Adipocyte (in vitro differentiated cells): ENCODE measurements at regions not wholly inside any gene's neighbourhood (a gene's known extent, or its start where the extent isn't known, plus 50 kb on each side); places are given as distances from the start of the nearest gene placed in this dataset.
A peak's percentile ranks its signal among the peaks of the same experiment; 100 is the strongest.

Source experiments
- DNase-seq: peaks from one replicate; pipeline ENCODE4 v3.0.0-alpha.2; 2015; ENCODE audit warnings: low read depth
- H3K27me3 ChIP-seq: replicated peaks from 2 replicates; pipeline ENCODE4 v1.7.0; 2013; ENCODE audit warnings: mild to moderate bottlenecking, low read length, moderate library complexity; ENCODE audit not compliant: control insufficient read depth, insufficient read depth
- H3K36me3 ChIP-seq: 2 replicates; pipeline ENCODE4 v1.7.0; 2013; ENCODE audit warnings: low read length, mild to moderate bottlenecking, moderate library complexity; ENCODE audit not compliant: control insufficient read depth, insufficient read depth, severe bottlenecking
- H3K4me1 ChIP-seq: 2 replicates; pipeline ENCODE4 v1.7.0; 2013; ENCODE audit warnings: mild to moderate bottlenecking, low read length, moderate library complexity; ENCODE audit not compliant: control insufficient read depth, insufficient read depth
- H3K4me3 ChIP-seq: 2 replicates; pipeline ENCODE4 v1.7.0; 2013; ENCODE audit warnings: mild to moderate bottlenecking, low read length, moderate library complexity
- H3K9ac ChIP-seq: 2 replicates; pipeline ENCODE4 v1.7.0; 2013; ENCODE audit warnings: mild to moderate bottlenecking, low read length, moderate library complexity
- H3K9me3 ChIP-seq: 2 replicates; pipeline ENCODE4 v1.7.0; 2013; ENCODE audit warnings: mild to moderate bottlenecking, low read length, moderate library complexity; ENCODE audit not compliant: control insufficient read depth

GRCh38 chr2:240309214-240309613, 126.2 kb upstream of the GPC1 start:
- no peak for DNase-seq

GRCh38 chr2:240310201-240310600, 125.3 kb upstream of the GPC1 start:
- Histone ChIP-seq H3K4me3 (no peak overlapping the region), H3K4me1 (no peaks in the 10 kb centered on the region), H3K27me3 (peaks cover 20% of the 10 kb centered on the region), H3K9ac (no peak overlapping the region), H3K36me3 (no peaks in the 10 kb centered on the region), H3K9me3 (peaks cover 4% of the 10 kb centered on the region)
- no peak for DNase-seq

More at GRCh38 chr2:240309214-240309613, 126.2 kb upstream of the GPC1 start:
- Histone ChIP-seq H3K4me1 (no peaks in the 10 kb centered on the region), H3K4me3 (no peak overlapping the region), H3K27me3 (peaks cover 29% of the 10 kb centered on the region), H3K9me3 (peaks cover 4% of the 10 kb centered on the region), H3K9ac (no peak overlapping the region), H3K36me3 (no peaks in the 10 kb centered on the region)

GRCh38 chr2:240310645-240311044, 124.8 kb upstream of the GPC1 start:
- no peak for DNase-seq

GRCh38 chr2:240311821-240312220, 123.6 kb upstream of the GPC1 start:
- DNase-seq: no peak
- H3K9me3 ChIP-seq: peaks cover 4% of the 10 kb centered on the region

More at GRCh38 chr2:240310645-240311044, 124.8 kb upstream of the GPC1 start:
- H3K4me3 ChIP-seq: no peak overlapping the region
- H3K4me1 ChIP-seq: no peaks in the 10 kb centered on the region
- peaks cover 17% of the 10 kb centered on the region for H3K27me3 ChIP-seq
- H3K36me3 ChIP-seq: no peaks in the 10 kb centered on the region
- H3K9ac ChIP-seq: no peak overlapping the region
- peaks cover 4% of the 10 kb centered on the region for H3K9me3 ChIP-seq

GRCh38 chr2:240319221-240319854, 116.1 kb upstream of the GPC1 start:
- H3K27me3 ChIP-seq: peaks cover 26% of the 10 kb centered on the region
- H3K36me3 ChIP-seq: no peaks in the 10 kb centered on the region
- H3K9ac ChIP-seq: no peak overlapping the region
- DNase-seq: no peak
- H3K4me3 ChIP-seq: no peak overlapping the region
- no peaks in the 10 kb centered on the region for H3K9me3 ChIP-seq
- peaks cover 12% of the 10 kb centered on the region for H3K4me1 ChIP-seq

More at GRCh38 chr2:240311821-240312220, 123.6 kb upstream of the GPC1 start:
- Histone ChIP-seq H3K4me1 (no peaks in the 10 kb centered on the region), H3K9ac (no peak overlapping the region), H3K4me3 (no peak overlapping the region), H3K36me3 (no peaks in the 10 kb centered on the region), H3K27me3 (peaks cover 17% of the 10 kb centered on the region)

- Histone ChIP-seq H3K27me3 (peaks cover 31% of the 10 kb centered on the region), H3K4me3 (no peak overlapping the region), H3K9ac (no peak overlapping the region), H3K9me3 (no peaks in the 10 kb centered on the region), H3K36me3 (no peaks in the 10 kb centered on the region), H3K4me1 (peaks cover 12% of the 10 kb centered on the region)
- no peak for DNase-seq
Measured at GRCh38 chr2:240319855-240320203, 115.6 kb upstream of the GPC1 start.

GRCh38 chr2:240320204-240320993, 115.1 kb upstream of the GPC1 start:
- peaks cover 32% of the 10 kb centered on the region for H3K27me3 ChIP-seq
- no peaks in the 10 kb centered on the region for H3K36me3 ChIP-seq
- H3K9ac ChIP-seq: no peak overlapping the region
- H3K4me3 ChIP-seq: no peak overlapping the region
- no peaks in the 10 kb centered on the region for H3K9me3 ChIP-seq
- peaks cover 12% of the 10 kb centered on the region for H3K4me1 ChIP-seq
- peak; percentile 57 for DNase-seq

- Histone ChIP-seq H3K9ac (no peak overlapping the region), H3K4me3 (no peak overlapping the region), H3K27me3 (peaks cover 32% of the 10 kb centered on the region), H3K4me1 (peaks cover 12% of the 10 kb centered on the region), H3K36me3 (no peaks in the 10 kb centered on the region), H3K9me3 (no peaks in the 10 kb centered on the region)
- DNase-seq: no peak
Measured at GRCh38 chr2:240322231-240322955, 113.1 kb upstream of the GPC1 start.

- no peak overlapping the region for H3K9ac ChIP-seq
- peaks cover 32% of the 10 kb centered on the region for H3K27me3 ChIP-seq
- no peak overlapping the region for H3K4me3 ChIP-seq
- H3K9me3 ChIP-seq: no peaks in the 10 kb centered on the region
- H3K36me3 ChIP-seq: no peaks in the 10 kb centered on the region
- no peak for DNase-seq
- H3K4me1 ChIP-seq: peaks cover 12% of the 10 kb centered on the region
Measured at GRCh38 chr2:240322991-240323390, 112.5 kb upstream of the GPC1 start.

- no peaks in the 10 kb centered on the region for H3K36me3 ChIP-seq
Measured at GRCh38 chr2:240323601-240324291, 111.7 kb upstream of the GPC1 start.

More at GRCh38 chr2:240323601-240324291, 111.7 kb upstream of the GPC1 start:
- no peak for DNase-seq
- H3K4me3 ChIP-seq: no peak overlapping the region
- H3K9me3 ChIP-seq: no peaks in the 10 kb centered on the region
- peaks cover 30% of the 10 kb centered on the region for H3K27me3 ChIP-seq
- peaks cover 12% of the 10 kb centered on the region for H3K4me1 ChIP-seq
- no peak overlapping the region for H3K9ac ChIP-seq
